GM12873 (cell line): ENCODE measurements at regions not wholly inside any gene's neighbourhood (a gene's known extent, or its start where the extent isn't known, plus 50 kb on each side); places are given as distances from the start of the nearest gene placed in this dataset.
A peak's percentile ranks its signal among the peaks of the same experiment; 100 is the strongest.

Experiments used
- CTCF ChIP-seq: IDR thresholded peaks from 2 replicates; pipeline ENCODE4 v1.5.1; 2012; ENCODE audit warnings: low read depth, mild to moderate bottlenecking, moderate library complexity, low read length, control low read depth; ENCODE audit not compliant: insufficient read depth; ENCODE audit errors: missing control alignments

GRCh38 chr9:6134661-6135180, 80.9 kb upstream of the IL33 start:
- no peak for TF ChIP-seq CTCF

GRCh38 chr9:6133346-6134063, 82.1 kb upstream of the IL33 start:
- TF ChIP-seq CTCF, result no peak

GRCh38 chr9:6132650-6133049, 83.0 kb upstream of the IL33 start:
- TF ChIP-seq CTCF, result no peak

GRCh38 chr9:6128030-6128429, 87.6 kb upstream of the IL33 start:
- no peak for TF ChIP-seq CTCF

GRCh38 chr9:6126377-6126776, 89.2 kb upstream of the IL33 start:
- TF ChIP-seq CTCF, result peak; percentile 10

GRCh38 chr9:6123416-6123815, 92.2 kb upstream of the IL33 start:
- no peak for TF ChIP-seq CTCF

- no peak for TF ChIP-seq CTCF
Observed at GRCh38 chr9:6121707-6122106, 93.9 kb upstream of the IL33 start.
